ENCODE measurements at regions not wholly inside any gene's neighbourhood (a gene's known extent, or its start where the extent isn't known, plus 50 kb on each side); places are given as distances from the start of the nearest gene placed in this dataset.
A peak's percentile ranks its signal among the peaks of the same experiment; 100 is the strongest.

DNA sequence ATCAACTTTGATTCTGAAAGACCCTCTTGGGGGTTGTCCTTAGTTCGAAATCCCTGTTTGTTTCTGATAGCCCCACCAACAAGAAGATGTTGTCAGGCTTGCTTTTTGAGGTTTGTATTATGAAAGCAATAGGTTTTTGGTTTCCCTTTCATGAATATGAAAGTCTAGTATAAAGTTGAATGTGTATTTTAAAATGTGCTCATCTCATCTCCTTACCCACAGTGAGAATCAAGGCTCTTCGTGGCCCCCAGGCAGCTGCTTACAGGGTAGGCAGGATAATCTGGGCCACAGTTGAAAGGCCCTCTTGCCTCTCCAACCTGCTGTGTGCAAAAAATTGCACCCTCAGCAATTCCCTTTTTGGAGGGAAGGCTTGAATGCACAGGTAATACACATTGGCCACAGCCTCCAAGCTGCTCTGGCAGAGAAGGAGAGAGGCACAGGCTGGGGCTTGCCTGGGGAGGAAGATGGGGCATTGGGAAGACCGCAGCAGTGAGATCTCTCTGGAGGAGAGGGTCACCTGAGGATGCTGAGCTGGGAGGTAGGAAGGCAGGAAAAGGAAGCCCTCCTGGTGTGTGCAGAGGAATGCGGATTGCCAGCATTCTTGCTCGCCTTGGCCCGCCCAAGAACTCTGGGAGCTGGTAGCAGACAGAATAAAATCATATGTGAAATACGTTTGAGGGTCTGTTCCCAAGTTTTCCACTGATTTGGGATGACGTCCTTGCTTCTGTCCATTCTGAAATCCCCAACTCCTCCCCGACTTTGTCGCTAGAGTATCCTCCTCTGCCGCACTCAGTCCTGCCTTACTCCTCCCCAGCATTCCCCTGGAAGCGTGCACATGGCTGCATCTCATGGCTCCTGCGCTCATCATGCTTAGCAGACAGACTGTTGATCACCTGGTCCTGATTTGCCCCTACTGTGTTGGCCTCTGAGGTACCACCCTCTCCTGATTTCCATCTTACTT, 196.4 kb downstream of the RPLP1 start:
- Mint-ChIP-seq H3K27me3 (ENCODE audit: low read depth in 2 of 2) (peaks cover 39 to 58% of the 10 kb centered on the region in 2 donors), H3K4me1 (peaks cover 17 to 33% of the 10 kb centered on the region in 2 donors), H3K4me3 (no peak overlapping the region), H3K27ac (no peak overlapping the region), H3K36me3 (no peaks in the 10 kb centered on the region), H3K9me3 (no peaks in the 10 kb centered on the region)
- H3K36me3 ChIP-seq (ENCODE audit: control insufficient read depth, insufficient read depth, low read length), result no peaks in the 10 kb centered on the region
- TF ChIP-seq CTCF (IDR thresholded peaks at IDR 0.05), result no peak
- H3K9me3 ChIP-seq (ENCODE audit: control insufficient read depth, insufficient read depth, low read length), result no peaks in the 10 kb centered on the region
- H3K27ac ChIP-seq (ENCODE audit: low read length), result no peak overlapping the region
- no peak for DNase-seq
- 78% methylated on average over 13 of the region's 13 CpGs for WGBS (ENCODE audit: insufficient coverage)
- H3K27me3 ChIP-seq (ENCODE audit: control insufficient read depth, insufficient read depth, low read length), result no peaks in the 10 kb centered on the region
- no peak for ATAC-seq
- no peak overlapping the region for H3K4me3 ChIP-seq (ENCODE audit: low read length)
- intact Hi-C loops (cut with micrococcal nuclease), result no loop called here
- H3K4me1 ChIP-seq (ENCODE audit: control insufficient read depth, insufficient read depth, low read length), result peaks cover 15% of the 10 kb centered on the region

- Mint-ChIP-seq H3K27ac (no peak overlapping the region), H3K4me3 (no peak overlapping the region), H3K36me3 (no peaks in the 10 kb centered on the region), H3K9me3 (no peaks in the 10 kb centered on the region), H3K4me1 (peaks cover 17 to 33% of the 10 kb centered on the region in 2 donors), H3K27me3 (ENCODE audit: low read depth in 2 of 2) (peaks cover 51% of the 10 kb centered on the region in 2 donors)
- ATAC-seq (peak in 1 of 3 donors; percentile 45), DNase-seq (no peak)
- H3K36me3 ChIP-seq (ENCODE audit: control insufficient read depth, insufficient read depth, low read length), result no peaks in the 10 kb centered on the region
- WGBS (ENCODE audit: insufficient coverage), result 90% methylated on average over 1 of the region's 1 CpG
- no peak overlapping the region for H3K4me3 ChIP-seq (ENCODE audit: low read length)
- no peaks in the 10 kb centered on the region for H3K9me3 ChIP-seq (ENCODE audit: control insufficient read depth, insufficient read depth, low read length)
- no peaks in the 10 kb centered on the region for H3K27me3 ChIP-seq (ENCODE audit: control insufficient read depth, insufficient read depth, low read length)
- intact Hi-C loops (cut with micrococcal nuclease), result loop anchor here (2.0 kb wide), 1 partner anchor 177 kb away; no protein-coding TSS in a partner anchor
- H3K27ac ChIP-seq (ENCODE audit: low read length), result no peak overlapping the region
- peaks cover 15% of the 10 kb centered on the region for H3K4me1 ChIP-seq (ENCODE audit: control insufficient read depth, insufficient read depth, low read length)
- no peak for TF ChIP-seq CTCF (IDR thresholded peaks at IDR 0.05)
These were observed 199.7 kb downstream of the RPLP1 start for GRCh38 chr15:69652293-69652692.

DNA sequence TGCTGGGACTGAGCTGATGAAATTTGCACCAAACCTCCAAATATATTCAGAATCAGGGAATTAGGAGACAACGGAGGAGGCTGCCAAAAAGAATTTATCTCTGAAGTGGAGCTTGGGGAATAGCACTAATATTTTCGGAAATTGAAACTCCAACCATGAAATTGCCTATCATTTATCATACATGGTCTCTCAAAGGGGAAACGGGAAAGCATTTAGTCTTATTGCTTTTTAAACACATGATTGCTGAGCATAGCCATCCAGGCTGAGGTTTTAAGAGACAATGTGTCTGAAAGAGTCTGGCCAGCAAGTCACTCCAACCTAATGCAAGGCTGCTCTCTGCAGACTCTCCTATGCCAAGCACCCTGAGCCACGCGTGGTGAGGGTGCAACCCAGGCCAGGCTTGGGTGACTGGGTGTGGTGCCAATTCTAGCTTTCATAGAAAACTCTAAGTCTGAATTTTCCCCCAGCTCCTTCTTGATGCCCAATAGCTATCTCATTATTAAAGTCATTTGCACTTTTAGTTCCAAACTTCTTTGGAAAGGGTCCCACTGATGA, 200.2 kb downstream of the RPLP1 start:
- 65% methylated on average over 5 of the region's 5 CpGs for whole genome bisulfite sequencing (ENCODE audit: insufficient coverage)
- Mint-ChIP-seq H3K36me3 (no peaks in the 10 kb centered on the region), H3K4me1 (peaks cover 17 to 33% of the 10 kb centered on the region in 2 donors), H3K27ac (no peak overlapping the region), H3K9me3 (no peaks in the 10 kb centered on the region), H3K27me3 (ENCODE audit: low read depth in 2 of 2) (peaks cover 51% of the 10 kb centered on the region in 2 donors), H3K4me3 (no peak overlapping the region)
- intact Hi-C loops (cut with micrococcal nuclease), result loop anchor here (2.0 kb wide), 1 partner anchor 178 kb away; no protein-coding TSS in a partner anchor
- Histone ChIP-seq H3K27ac (ENCODE audit: low read length) (no peak overlapping the region), H3K4me1 (ENCODE audit: control insufficient read depth, insufficient read depth, low read length) (peaks cover 15% of the 10 kb centered on the region), H3K4me3 (ENCODE audit: low read length) (no peak overlapping the region), H3K36me3 (ENCODE audit: control insufficient read depth, insufficient read depth, low read length) (no peaks in the 10 kb centered on the region), H3K27me3 (ENCODE audit: control insufficient read depth, insufficient read depth, low read length) (no peaks in the 10 kb centered on the region), H3K9me3 (ENCODE audit: control insufficient read depth, insufficient read depth, low read length) (no peaks in the 10 kb centered on the region)
- peak in 1 of 2 donors; percentile 28 for DNase-seq
- no peak for TF ChIP-seq CTCF (IDR thresholded peaks at IDR 0.05)
- ATAC-seq, result peak; percentile 65 to 88 (median 78)
